ENCODE measurements at regions not wholly inside any gene's neighbourhood (a gene's known extent, or its start where the extent isn't known, plus 50 kb on each side); places are given as distances from the start of the nearest gene placed in this dataset.

- Histone ChIP-seq H3K9ac (ENCODE audit: low read depth, low read length) (no peak overlapping the region), H3K79me2 (ENCODE audit: insufficient read depth, low read length) (no peaks in the 10 kb centered on the region), H3K27me3 (ENCODE audit: insufficient read depth, low read length, poor library complexity) (no peaks in the 10 kb centered on the region), H3K4me2 (ENCODE audit: insufficient read depth, low read length) (no peak overlapping the region), H3K9me3 (ENCODE audit: insufficient read depth, low read length, severe bottlenecking) (no peaks in the 10 kb centered on the region), H3K4me1 (ENCODE audit: insufficient read depth, low read length) (no peaks in the 10 kb centered on the region), H3K27ac (ENCODE audit: low read length) (no peak overlapping the region), H2AFZ (ENCODE audit: low read depth, low read length) (no peak overlapping the region), H3K36me3 (ENCODE audit: insufficient read depth, low read length) (no peaks in the 10 kb centered on the region), H3K4me3 (ENCODE audit: low read depth in 1 of 2, low read length in 2 of 2) (no peak overlapping the region), H4K20me1 (ENCODE audit: insufficient read depth, low read length) (no peaks in the 10 kb centered on the region)
- ATAC-seq (ENCODE audit: insufficient read depth, low read depth) (no peak), DNase-seq (no peak)
- TF ChIP-seq EZH2 (IDR thresholded peaks at IDR 0.05; ENCODE audit: borderline replicate concordance, low read depth, low read length, severe bottlenecking) = no peak
- TF ChIP-seq CTCF (IDR thresholded peaks at IDR 0.05; ENCODE audit: borderline replicate concordance, extremely low read depth, low read length, poor library complexity, severe bottlenecking) = no peak
Measured at GRCh38 chrX:12007881-12008280, 130.4 kb upstream of the FRMPD4 start.

GRCh38 chrX:12010436-12010835 lies 127.8 kb upstream of the FRMPD4 start:
- DNase-seq (no peak), ATAC-seq (ENCODE audit: insufficient read depth, low read depth) (no peak)
- H3K9ac ChIP-seq (ENCODE audit: low read depth, low read length) = no peak overlapping the region
- no peaks in the 10 kb centered on the region for H3K9me3 ChIP-seq (ENCODE audit: insufficient read depth, low read length, severe bottlenecking)
- no peak overlapping the region for H3K4me2 ChIP-seq (ENCODE audit: insufficient read depth, low read length)
- H4K20me1 ChIP-seq (ENCODE audit: insufficient read depth, low read length) = no peaks in the 10 kb centered on the region
- H3K79me2 ChIP-seq (ENCODE audit: insufficient read depth, low read length) = no peaks in the 10 kb centered on the region
- H3K27ac ChIP-seq (ENCODE audit: low read length) = no peak overlapping the region
- no peak overlapping the region for H3K4me3 ChIP-seq (ENCODE audit: low read depth in 1 of 2, low read length in 2 of 2)
- H3K4me1 ChIP-seq (ENCODE audit: insufficient read depth, low read length) = no peaks in the 10 kb centered on the region
- H3K27me3 ChIP-seq (ENCODE audit: insufficient read depth, low read length, poor library complexity) = no peaks in the 10 kb centered on the region
- H2AFZ ChIP-seq (ENCODE audit: low read depth, low read length) = no peak overlapping the region
- no peaks in the 10 kb centered on the region for H3K36me3 ChIP-seq (ENCODE audit: insufficient read depth, low read length)
- TF ChIP-seq CTCF (IDR thresholded peaks at IDR 0.05; ENCODE audit: borderline replicate concordance, extremely low read depth, low read length, poor library complexity, severe bottlenecking) (no peak), EZH2 (IDR thresholded peaks at IDR 0.05; ENCODE audit: borderline replicate concordance, low read depth, low read length, severe bottlenecking) (no peak)

- Histone ChIP-seq H3K27me3 (ENCODE audit: insufficient read depth, low read length, poor library complexity) (no peaks in the 10 kb centered on the region), H3K9me3 (ENCODE audit: insufficient read depth, low read length, severe bottlenecking) (no peaks in the 10 kb centered on the region), H2AFZ (ENCODE audit: low read depth, low read length) (no peak overlapping the region), H3K4me1 (ENCODE audit: insufficient read depth, low read length) (no peaks in the 10 kb centered on the region), H3K4me3 (ENCODE audit: low read depth in 1 of 2, low read length in 2 of 2) (no peak overlapping the region), H3K27ac (ENCODE audit: low read length) (no peak overlapping the region), H3K36me3 (ENCODE audit: insufficient read depth, low read length) (no peaks in the 10 kb centered on the region), H4K20me1 (ENCODE audit: insufficient read depth, low read length) (no peaks in the 10 kb centered on the region), H3K9ac (ENCODE audit: low read depth, low read length) (no peak overlapping the region), H3K79me2 (ENCODE audit: insufficient read depth, low read length) (no peaks in the 10 kb centered on the region), H3K4me2 (ENCODE audit: insufficient read depth, low read length) (no peak overlapping the region)
- ATAC-seq (ENCODE audit: insufficient read depth, low read depth) (no peak), DNase-seq (no peak)
- no peak for TF ChIP-seq CTCF (IDR thresholded peaks at IDR 0.05; ENCODE audit: borderline replicate concordance, extremely low read depth, low read length, poor library complexity, severe bottlenecking)
- no peak for TF ChIP-seq EZH2 (IDR thresholded peaks at IDR 0.05; ENCODE audit: borderline replicate concordance, low read depth, low read length, severe bottlenecking)
Measured at GRCh38 chrX:12011075-12011474, 127.2 kb upstream of the FRMPD4 start.

GRCh38 chrX:12013211-12013618 lies 125.1 kb upstream of the FRMPD4 start:
- Histone ChIP-seq H3K4me1 (ENCODE audit: insufficient read depth, low read length) (no peaks in the 10 kb centered on the region), H3K27me3 (ENCODE audit: insufficient read depth, low read length, poor library complexity) (no peaks in the 10 kb centered on the region), H3K36me3 (ENCODE audit: insufficient read depth, low read length) (no peaks in the 10 kb centered on the region), H3K4me3 (ENCODE audit: low read depth in 1 of 2, low read length in 2 of 2) (no peak overlapping the region), H3K9me3 (ENCODE audit: insufficient read depth, low read length, severe bottlenecking) (no peaks in the 10 kb centered on the region), H4K20me1 (ENCODE audit: insufficient read depth, low read length) (no peaks in the 10 kb centered on the region), H3K9ac (ENCODE audit: low read depth, low read length) (no peak overlapping the region), H3K79me2 (ENCODE audit: insufficient read depth, low read length) (no peaks in the 10 kb centered on the region), H3K27ac (ENCODE audit: low read length) (no peak overlapping the region), H3K4me2 (ENCODE audit: insufficient read depth, low read length) (no peak overlapping the region), H2AFZ (ENCODE audit: low read depth, low read length) (no peak overlapping the region)
- no peak for DNase-seq
- TF ChIP-seq EZH2 (IDR thresholded peaks at IDR 0.05; ENCODE audit: borderline replicate concordance, low read depth, low read length, severe bottlenecking) (no peak), CTCF (IDR thresholded peaks at IDR 0.05; ENCODE audit: borderline replicate concordance, extremely low read depth, low read length, poor library complexity, severe bottlenecking) (no peak)
- no peak for ATAC-seq (ENCODE audit: insufficient read depth, low read depth)

All from DND-41 (cell line).